AG04450 (cell line): ENCODE measurements at regions not wholly inside any gene's neighbourhood (a gene's known extent, or its start where the extent isn't known, plus 50 kb on each side); places are given as distances from the start of the nearest gene placed in this dataset.

ENCODE experiments used
- CTCF ChIA-PET: fragments of 300-600, 350-600 bp; formaldehyde crosslinking; extraction: SDS; loops from one replicate; lab custom pipeline; 2022; ENCODE audit warnings: antibody characterized with exemption, inconsistent platforms; lab: Charles Lee
- POLR2A ChIA-PET: fragments of 350-600 bp; formaldehyde crosslinking; extraction: SDS; loops from one replicate; lab custom pipeline; 2021; ENCODE audit warnings: antibody characterized with exemption, inconsistent platforms; lab: Yijun Ruan, JAX
- DNase-seq: peaks from one replicate; pipeline ENCODE4 v3.0.0-alpha.2; 2011; ENCODE audit warnings: low read depth, low spot score
- H3K27ac ChIP-seq: one replicate; pipeline ENCODE4 v1.5.1; 2012; ENCODE audit warnings: low read depth, low read length, control low read depth
- H3K27me3 ChIP-seq: one replicate; pipeline ENCODE4 v1.6.0; 2012; ENCODE audit warnings: low read length; ENCODE audit not compliant: control insufficient read depth, insufficient read depth
- H3K4me3 ChIP-seq: 2 replicates; pipeline ENCODE4 v1.5.1; 2011; ENCODE audit warnings: mild to moderate bottlenecking, low read depth, low read length, control low read depth
- H3K9me3 ChIP-seq: 2 replicates; pipeline ENCODE4 v1.5.1; 2012; ENCODE audit warnings: low read length; ENCODE audit not compliant: control insufficient read depth, insufficient read depth
- CTCF ChIP-seq: IDR thresholded peaks from 2 replicates; pipeline ENCODE4 v1.5.1; 2011; ENCODE audit warnings: low read depth, low read length, control low read depth, inconsistent platforms

- ChIA-PET CTCF (no interaction called here), POLR2A (no interaction called here)
- no peak overlapping the region for H3K27ac ChIP-seq
- H3K4me3 ChIP-seq = no peak overlapping the region
- H3K27me3 ChIP-seq = no peaks in the 10 kb centered on the region
- H3K9me3 ChIP-seq = no peaks in the 10 kb centered on the region
- no peak for DNase-seq
- TF ChIP-seq CTCF = no peak
Measured at GRCh38 chrX:7266288-7266687, 118.3 kb upstream of the PUDP start.

- ChIA-PET POLR2A (no interaction called here), CTCF (no interaction called here)
Measured at GRCh38 chrX:7264399-7264798, 116.4 kb upstream of the PUDP start.

GRCh38 chrX:7263961-7264360, 116.0 kb upstream of the PUDP start:
- no peak for TF ChIP-seq CTCF
- Histone ChIP-seq H3K27me3 (no peaks in the 10 kb centered on the region), H3K9me3 (no peaks in the 10 kb centered on the region), H3K27ac (no peak overlapping the region), H3K4me3 (no peak overlapping the region)
- ChIA-PET CTCF (no interaction called here), POLR2A (no interaction called here)
- no peak for DNase-seq

More at GRCh38 chrX:7264399-7264798, 116.4 kb upstream of the PUDP start:
- no peaks in the 10 kb centered on the region for H3K27me3 ChIP-seq
- TF ChIP-seq CTCF = no peak
- H3K9me3 ChIP-seq = no peaks in the 10 kb centered on the region
- H3K27ac ChIP-seq = no peak overlapping the region
- no peak overlapping the region for H3K4me3 ChIP-seq
- DNase-seq = no peak

- POLR2A ChIA-PET = no interaction called here
- CTCF ChIA-PET = no interaction called here
- no peak for DNase-seq
Measured at GRCh38 chrX:7263330-7263729, 115.4 kb upstream of the PUDP start.

GRCh38 chrX:7262551-7262950, 114.6 kb upstream of the PUDP start:
- ChIA-PET POLR2A (no interaction called here), CTCF (no interaction called here)
- H3K9me3 ChIP-seq = no peaks in the 10 kb centered on the region
- TF ChIP-seq CTCF = no peak
- no peaks in the 10 kb centered on the region for H3K27me3 ChIP-seq
- H3K4me3 ChIP-seq = no peak overlapping the region
- no peak overlapping the region for H3K27ac ChIP-seq
- DNase-seq = no peak

More at GRCh38 chrX:7263330-7263729, 115.4 kb upstream of the PUDP start:
- TF ChIP-seq CTCF = no peak
- Histone ChIP-seq H3K27me3 (no peaks in the 10 kb centered on the region), H3K9me3 (no peaks in the 10 kb centered on the region), H3K4me3 (no peak overlapping the region), H3K27ac (no peak overlapping the region)
